HCT116 (cell line): ENCODE measurements at regions not wholly inside any gene's neighbourhood (a gene's known extent, or its start where the extent isn't known, plus 50 kb on each side); places are given as distances from the start of the nearest gene placed in this dataset.

Source experiments
- CEBPB ChIP-seq: IDR thresholded peaks from 2 replicates; pipeline ENCODE4 v1.6.1; 2012; ENCODE audit warnings: low read depth
- CTCF ChIP-seq, 3 experiments: fragments of 200-600 bp in 1 of 3; sonication (generic) in 1 of 3; IDR thresholded peaks in 2 of 3; conservative IDR thresholded peaks in 1 of 3; 2 replicates each; pipeline ENCODE4 v1.5.1; 2012 to 2017; ENCODE audit warnings: low read depth in 2 of 3, low read length in 2 of 3, antibody characterized with exemption in 1 of 3, borderline replicate concordance in 1 of 3, control low read depth in 1 of 3, mild to moderate bottlenecking in 1 of 3, mixed read lengths in 1 of 3, mixed run types in 1 of 3, moderate library complexity in 1 of 3; ENCODE audit not compliant: insufficient read depth in 1 of 3
- ELF1 ChIP-seq: IDR thresholded peaks from 2 replicates; pipeline ENCODE4 v1.6.1; 2012; ENCODE audit warnings: low read depth, borderline replicate concordance
- EZH2 ChIP-seq: fragments of 200-600 bp; sonication (generic); IDR thresholded peaks from 2 replicates; pipeline ENCODE4 v1.6.1; 2017; ENCODE audit warnings: antibody characterized with exemption, mixed run types
- EZH2phosphoT487 ChIP-seq: fragments of 200-600 bp; IDR thresholded peaks from 2 replicates; pipeline ENCODE4 v1.6.1; 2018; ENCODE audit warnings: antibody characterized with exemption, borderline replicate concordance
- JUND ChIP-seq: IDR thresholded peaks from 2 replicates; pipeline ENCODE4 v1.6.1; 2012
- MAX ChIP-seq: IDR thresholded peaks from 2 replicates; pipeline ENCODE4 v1.6.1; 2012
- POLR2A ChIP-seq: IDR thresholded peaks from 2 replicates; pipeline ENCODE4 v1.7.0; 2011; ENCODE audit warnings: borderline replicate concordance; ENCODE audit not compliant: insufficient read depth, insufficient read length; ENCODE audit errors: extremely low read depth
- POLR2AphosphoS5 ChIP-seq: IDR thresholded peaks from 2 replicates; pipeline ENCODE4 v1.6.1; 2011; ENCODE audit warnings: mild to moderate bottlenecking, low read depth, low read length, moderate library complexity
- SP1 ChIP-seq: IDR thresholded peaks from 2 replicates; pipeline ENCODE4 v1.6.1; 2012; ENCODE audit warnings: low read depth
- ZFX ChIP-seq: fragments of 450-650 bp; IDR thresholded peaks from 2 replicates; pipeline ENCODE4 v1.6.1; 2017
- ZNF274 ChIP-seq: fragments of 200-500 bp; sonication (Bioruptor generic); IDR thresholded peaks from 2 replicates; pipeline ENCODE4 v1.6.1; 2014; ENCODE audit warnings: mild to moderate bottlenecking, low read depth, low read length, inconsistent platforms
- TF ChIP-seq, protein P1 (sequence below): IDR thresholded peaks from 2 replicates; pipeline ENCODE4 v1.6.1; 2012; ENCODE audit warnings: low read depth

- TF ChIP-seq CTCF (IDR thresholded peaks at IDR 0.05 in 2 of 3, conservative IDR thresholded peaks at IDR 0.05 in 1 of 3; ENCODE audit: borderline replicate concordance in 1 of 3, insufficient read depth in 1 of 3, low read depth in 2 of 3, low read length in 2 of 3) (no peak), POLR2A (no peak), ELF1 (no peak), POLR2AphosphoS5 (no peak), EZH2 (no peak), ZFX (no peak), EZH2phosphoT487 (no peak), CEBPB (no peak), ZNF274 (no peak), MAX (no peak), JUND (no peak), SP1 (no peak)
- TF ChIP-seq, protein P1, sequence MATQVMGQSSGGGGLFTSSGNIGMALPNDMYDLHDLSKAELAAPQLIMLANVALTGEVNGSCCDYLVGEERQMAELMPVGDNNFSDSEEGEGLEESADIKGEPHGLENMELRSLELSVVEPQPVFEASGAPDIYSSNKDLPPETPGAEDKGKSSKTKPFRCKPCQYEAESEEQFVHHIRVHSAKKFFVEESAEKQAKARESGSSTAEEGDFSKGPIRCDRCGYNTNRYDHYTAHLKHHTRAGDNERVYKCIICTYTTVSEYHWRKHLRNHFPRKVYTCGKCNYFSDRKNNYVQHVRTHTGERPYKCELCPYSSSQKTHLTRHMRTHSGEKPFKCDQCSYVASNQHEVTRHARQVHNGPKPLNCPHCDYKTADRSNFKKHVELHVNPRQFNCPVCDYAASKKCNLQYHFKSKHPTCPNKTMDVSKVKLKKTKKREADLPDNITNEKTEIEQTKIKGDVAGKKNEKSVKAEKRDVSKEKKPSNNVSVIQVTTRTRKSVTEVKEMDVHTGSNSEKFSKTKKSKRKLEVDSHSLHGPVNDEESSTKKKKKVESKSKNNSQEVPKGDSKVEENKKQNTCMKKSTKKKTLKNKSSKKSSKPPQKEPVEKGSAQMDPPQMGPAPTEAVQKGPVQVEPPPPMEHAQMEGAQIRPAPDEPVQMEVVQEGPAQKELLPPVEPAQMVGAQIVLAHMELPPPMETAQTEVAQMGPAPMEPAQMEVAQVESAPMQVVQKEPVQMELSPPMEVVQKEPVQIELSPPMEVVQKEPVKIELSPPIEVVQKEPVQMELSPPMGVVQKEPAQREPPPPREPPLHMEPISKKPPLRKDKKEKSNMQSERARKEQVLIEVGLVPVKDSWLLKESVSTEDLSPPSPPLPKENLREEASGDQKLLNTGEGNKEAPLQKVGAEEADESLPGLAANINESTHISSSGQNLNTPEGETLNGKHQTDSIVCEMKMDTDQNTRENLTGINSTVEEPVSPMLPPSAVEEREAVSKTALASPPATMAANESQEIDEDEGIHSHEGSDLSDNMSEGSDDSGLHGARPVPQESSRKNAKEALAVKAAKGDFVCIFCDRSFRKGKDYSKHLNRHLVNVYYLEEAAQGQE: no peak
Observed at GRCh38 chr4:22614114-22614513, 78.6 kb upstream of the GBA3 start.
